ENCODE measurements at regions not wholly inside any gene's neighbourhood (a gene's known extent, or its start where the extent isn't known, plus 50 kb on each side); places are given as distances from the start of the nearest gene placed in this dataset.

GRCh38 chr20:40558212-40558611 lies 130.8 kb downstream of the MAFB start:
- H4K20me1 ChIP-seq (ENCODE audit: low read depth, low read length): no peaks in the 10 kb centered on the region
- no peaks in the 10 kb centered on the region for H3F3A ChIP-seq (ENCODE audit: insufficient read depth)
- no peak overlapping the region for H2AFZ ChIP-seq (ENCODE audit: low read depth, low read length, severe bottlenecking)
- H3K9ac ChIP-seq (ENCODE audit: low read length): no peak overlapping the region
- no peaks in the 10 kb centered on the region for H3K36me3 ChIP-seq (ENCODE audit: low read length)
- no peak overlapping the region for H3K27ac ChIP-seq (ENCODE audit: low read depth, low read length)
- no peaks in the 10 kb centered on the region for H3K9me2 ChIP-seq (replicated peaks; ENCODE audit: insufficient read depth, low read length)
- TF ChIP-seq EZH2phosphoT487 (conservative IDR thresholded peaks at IDR 0.05; ENCODE audit: low read length): no peak
- no peak for TF ChIP-seq CTCF (IDR thresholded peaks at IDR 0.05; ENCODE audit: insufficient read depth, low read length, poor library complexity, severe bottlenecking)
- H3K4me3 ChIP-seq (ENCODE audit: insufficient read depth, low read length, poor library complexity, severe bottlenecking): no peak overlapping the region
- no peaks in the 10 kb centered on the region for H3K79me2 ChIP-seq (ENCODE audit: insufficient read depth, low read length)
- no peak overlapping the region for H3K4me2 ChIP-seq (ENCODE audit: low read depth, low read length, poor library complexity, severe bottlenecking)
- H3K27me3 ChIP-seq (ENCODE audit: low read length): no peaks in the 10 kb centered on the region
- no peaks in the 10 kb centered on the region for H3K9me3 ChIP-seq (ENCODE audit: insufficient read depth, low read length)

- Histone ChIP-seq H3K79me2 (ENCODE audit: insufficient read depth, low read length) (no peaks in the 10 kb centered on the region), H3K36me3 (ENCODE audit: low read length) (no peaks in the 10 kb centered on the region), H3K4me2 (ENCODE audit: low read depth, low read length, poor library complexity, severe bottlenecking) (no peak overlapping the region), H2AFZ (ENCODE audit: low read depth, low read length, severe bottlenecking) (no peak overlapping the region), H3K9ac (ENCODE audit: low read length) (no peak overlapping the region), H3K9me2 (replicated peaks; ENCODE audit: insufficient read depth, low read length) (no peaks in the 10 kb centered on the region), H3K9me3 (ENCODE audit: insufficient read depth, low read length) (no peaks in the 10 kb centered on the region), H3K27me3 (ENCODE audit: low read length) (no peaks in the 10 kb centered on the region), H4K20me1 (ENCODE audit: low read depth, low read length) (no peaks in the 10 kb centered on the region), H3K4me3 (ENCODE audit: insufficient read depth, low read length, poor library complexity, severe bottlenecking) (no peak overlapping the region), H3K27ac (ENCODE audit: low read depth, low read length) (no peak overlapping the region), H3F3A (ENCODE audit: insufficient read depth) (no peaks in the 10 kb centered on the region)
- TF ChIP-seq CTCF (IDR thresholded peaks at IDR 0.05; ENCODE audit: insufficient read depth, low read length, poor library complexity, severe bottlenecking): no peak
- TF ChIP-seq EZH2phosphoT487 (conservative IDR thresholded peaks at IDR 0.05; ENCODE audit: low read length): no peak
Measured at GRCh38 chr20:40551125-40551530, 137.9 kb downstream of the MAFB start.

GRCh38 chr20:40547483-40548091 lies 141.4 kb downstream of the MAFB start:
- TF ChIP-seq CTCF (IDR thresholded peaks at IDR 0.05; ENCODE audit: insufficient read depth, low read length, poor library complexity, severe bottlenecking) (no peak), EZH2phosphoT487 (conservative IDR thresholded peaks at IDR 0.05; ENCODE audit: low read length) (no peak)
- no peaks in the 10 kb centered on the region for H3K79me2 ChIP-seq (ENCODE audit: insufficient read depth, low read length)
- H3K27me3 ChIP-seq (ENCODE audit: low read length): no peaks in the 10 kb centered on the region
- H2AFZ ChIP-seq (ENCODE audit: low read depth, low read length, severe bottlenecking): no peak overlapping the region
- H4K20me1 ChIP-seq (ENCODE audit: low read depth, low read length): no peaks in the 10 kb centered on the region
- no peaks in the 10 kb centered on the region for H3F3A ChIP-seq (ENCODE audit: insufficient read depth)
- no peak overlapping the region for H3K27ac ChIP-seq (ENCODE audit: low read depth, low read length)
- no peak overlapping the region for H3K9ac ChIP-seq (ENCODE audit: low read length)
- H3K9me2 ChIP-seq (replicated peaks; ENCODE audit: insufficient read depth, low read length): no peaks in the 10 kb centered on the region
- H3K36me3 ChIP-seq (ENCODE audit: low read length): no peaks in the 10 kb centered on the region
- H3K9me3 ChIP-seq (ENCODE audit: insufficient read depth, low read length): no peaks in the 10 kb centered on the region
- no peak overlapping the region for H3K4me3 ChIP-seq (ENCODE audit: insufficient read depth, low read length, poor library complexity, severe bottlenecking)
- no peak overlapping the region for H3K4me2 ChIP-seq (ENCODE audit: low read depth, low read length, poor library complexity, severe bottlenecking)

Data from SU-DHL-6 (cell line).